Memory B cell (primary cell): ENCODE measurements at regions not wholly inside any gene's neighbourhood (a gene's known extent, or its start where the extent isn't known, plus 50 kb on each side); places are given as distances from the start of the nearest gene placed in this dataset.
"Not testable (repeated sequence)": the region's sequence is repeated elsewhere in the genome, so short reads cannot be mapped to it uniquely, and the experiment has no call there.

ENCODE experiments used
- ATAC-seq: fragments of 150-1000 bp; cut with Tn5 transposase; 2 replicates; pipeline ENCODE4 v1.10.0; 2021; ENCODE audit warnings: low read depth, mild to moderate bottlenecking, moderate library complexity
- DNase-seq, 2 donors: peaks; one replicate each; pipeline ENCODE4 v3.0.0; 2022; ENCODE audit warnings: low spot score in 2 of 2
- H3K27ac Mint-ChIP-seq: one replicate; pipeline ENCODE4 v1.8.0; 2022; ENCODE audit warnings: mild to moderate bottlenecking, moderate library complexity, mixed read lengths
- H3K27me3 Mint-ChIP-seq: one replicate; pipeline ENCODE4 v1.8.0; 2022; ENCODE audit warnings: mixed read lengths
- H3K36me3 Mint-ChIP-seq: one replicate; pipeline ENCODE4 v1.8.0; 2022; ENCODE audit warnings: mild to moderate bottlenecking, mixed read lengths
- H3K4me1 Mint-ChIP-seq: one replicate; pipeline ENCODE4 v1.8.0; 2022; ENCODE audit warnings: mixed read lengths
- H3K4me3 Mint-ChIP-seq: one replicate; pipeline ENCODE4 v1.8.0; 2022; ENCODE audit warnings: mild to moderate bottlenecking, moderate library complexity, mixed read lengths
- H3K9me3 Mint-ChIP-seq: one replicate; pipeline ENCODE4 v1.8.0; 2022; ENCODE audit warnings: mixed read lengths

GRCh38 chr5:142259758-142260157 lies 65.1 kb downstream of the SPRY4 start:
- H3K27me3 Mint-ChIP-seq, result peaks cover 9% of the 10 kb centered on the region
- peaks cover 3% of the 10 kb centered on the region for H3K9me3 Mint-ChIP-seq

GRCh38 chr5:142255831-142256230 lies 69.0 kb downstream of the SPRY4 start:
- Mint-ChIP-seq H3K36me3 (peaks cover 3% of the 10 kb centered on the region), H3K9me3 (peaks cover 3% of the 10 kb centered on the region), H3K4me1 (no peaks in the 10 kb centered on the region), H3K27ac (no peak overlapping the region), H3K4me3 (no peak overlapping the region), H3K27me3 (peaks cover 7% of the 10 kb centered on the region)
- DNase-seq (no peak), ATAC-seq (no peak)

More at GRCh38 chr5:142259758-142260157, 65.1 kb downstream of the SPRY4 start:
- H3K36me3 Mint-ChIP-seq, result peaks cover 3% of the 10 kb centered on the region
- peaks cover 2% of the 10 kb centered on the region for H3K4me1 Mint-ChIP-seq
- H3K27ac Mint-ChIP-seq, result no peak overlapping the region
- ATAC-seq, result no peak
- no peak overlapping the region for H3K4me3 Mint-ChIP-seq
- no peak for DNase-seq

GRCh38 chr5:142254431-142254830 lies 70.4 kb downstream of the SPRY4 start:
- H3K9me3 Mint-ChIP-seq, result peaks cover 3% of the 10 kb centered on the region
- H3K36me3 Mint-ChIP-seq, result peaks cover 5% of the 10 kb centered on the region
- no peaks in the 10 kb centered on the region for H3K4me1 Mint-ChIP-seq
- DNase-seq (no peak), ATAC-seq (no peak)
- H3K27ac Mint-ChIP-seq, result no peak overlapping the region
- peaks cover 8% of the 10 kb centered on the region for H3K27me3 Mint-ChIP-seq
- H3K4me3 Mint-ChIP-seq, result no peak overlapping the region

GRCh38 chr5:142253938-142254337 lies 70.9 kb downstream of the SPRY4 start:
- peaks cover 5% of the 10 kb centered on the region for H3K36me3 Mint-ChIP-seq
- H3K4me1 Mint-ChIP-seq, result no peaks in the 10 kb centered on the region
- H3K27me3 Mint-ChIP-seq, result peaks cover 6% of the 10 kb centered on the region
- no peak overlapping the region for H3K4me3 Mint-ChIP-seq
- peaks cover 3% of the 10 kb centered on the region for H3K9me3 Mint-ChIP-seq
- no peak overlapping the region for H3K27ac Mint-ChIP-seq
- DNase-seq (no peak), ATAC-seq (no peak)

- no peak overlapping the region for H3K4me3 Mint-ChIP-seq
- ATAC-seq, result no peak
- no peaks in the 10 kb centered on the region for H3K9me3 Mint-ChIP-seq
- DNase-seq, result no peak
- H3K27ac Mint-ChIP-seq, result no peak overlapping the region
- peaks cover 2% of the 10 kb centered on the region for H3K36me3 Mint-ChIP-seq
- H3K27me3 Mint-ChIP-seq, result peaks cover 6% of the 10 kb centered on the region
- no peaks in the 10 kb centered on the region for H3K4me1 Mint-ChIP-seq
Measured at GRCh38 chr5:142250119-142250518, 74.7 kb downstream of the SPRY4 start.

GRCh38 chr5:142248853-142249462 lies 75.9 kb downstream of the SPRY4 start:
- H3K9me3 Mint-ChIP-seq, result no peaks in the 10 kb centered on the region
- no peak overlapping the region for H3K27ac Mint-ChIP-seq

GRCh38 chr5:142246258-142246657 lies 78.6 kb downstream of the SPRY4 start:
- Mint-ChIP-seq H3K4me3 (no peak overlapping the region), H3K36me3 (peaks cover 2% of the 10 kb centered on the region), H3K4me1 (no peaks in the 10 kb centered on the region), H3K27me3 (peaks cover 6% of the 10 kb centered on the region), H3K27ac (no peak overlapping the region), H3K9me3 (peaks cover 7% of the 10 kb centered on the region)
- ATAC-seq (no peak), DNase-seq (no peak)

More at GRCh38 chr5:142248853-142249462, 75.9 kb downstream of the SPRY4 start:
- H3K4me1 Mint-ChIP-seq, result no peaks in the 10 kb centered on the region
- H3K36me3 Mint-ChIP-seq, result peaks cover 2% of the 10 kb centered on the region
- DNase-seq, result no peak
- no peak overlapping the region for H3K4me3 Mint-ChIP-seq
- ATAC-seq, result no peak
- H3K27me3 Mint-ChIP-seq, result peaks cover 6% of the 10 kb centered on the region

- H3K36me3 Mint-ChIP-seq, result peaks cover 2% of the 10 kb centered on the region
- H3K27me3 Mint-ChIP-seq, result peaks cover 6% of the 10 kb centered on the region
- no peak overlapping the region for H3K4me3 Mint-ChIP-seq
- ATAC-seq (no peak), DNase-seq (no peak)
- H3K9me3 Mint-ChIP-seq, result peaks cover 7% of the 10 kb centered on the region
- no peak overlapping the region for H3K27ac Mint-ChIP-seq
- H3K4me1 Mint-ChIP-seq, result no peaks in the 10 kb centered on the region
Measured at GRCh38 chr5:142245786-142246185, 79.0 kb downstream of the SPRY4 start.

GRCh38 chr5:142244440-142244839 lies 80.4 kb downstream of the SPRY4 start:
- no peak for ATAC-seq
- Mint-ChIP-seq H3K27ac (no peak overlapping the region), H3K27me3 (peaks cover 2% of the 10 kb centered on the region), H3K4me1 (no peaks in the 10 kb centered on the region), H3K36me3 (no peaks in the 10 kb centered on the region), H3K9me3 (peaks cover 7% of the 10 kb centered on the region), H3K4me3 (no peak overlapping the region)
- DNase-seq, result no peak

- Mint-ChIP-seq H3K4me1 (no peaks in the 10 kb centered on the region), H3K4me3 (no peak overlapping the region), H3K27me3 (peaks cover 2% of the 10 kb centered on the region), H3K27ac (no peak overlapping the region), H3K36me3 (no peaks in the 10 kb centered on the region), H3K9me3 (peaks cover 7% of the 10 kb centered on the region)
- no peak for DNase-seq
- ATAC-seq, result no peak
Measured at GRCh38 chr5:142242272-142242671, 82.5 kb downstream of the SPRY4 start.

GRCh38 chr5:142239394-142240159 lies 85.2 kb downstream of the SPRY4 start:
- H3K36me3 Mint-ChIP-seq, result no peaks in the 10 kb centered on the region

GRCh38 chr5:142237707-142238106 lies 87.1 kb downstream of the SPRY4 start:
- Mint-ChIP-seq H3K27ac (no peak overlapping the region), H3K4me3 (no peak overlapping the region), H3K9me3 (peaks cover 1% of the 10 kb centered on the region), H3K36me3 (no peaks in the 10 kb centered on the region), H3K27me3 (peaks cover 13% of the 10 kb centered on the region), H3K4me1 (no peaks in the 10 kb centered on the region)
- no peak for ATAC-seq
- DNase-seq, result no peak

More at GRCh38 chr5:142239394-142240159, 85.2 kb downstream of the SPRY4 start:
- ATAC-seq (no peak), DNase-seq (no peak)
- peaks cover 7% of the 10 kb centered on the region for H3K9me3 Mint-ChIP-seq
- no peak overlapping the region for H3K4me3 Mint-ChIP-seq
- no peaks in the 10 kb centered on the region for H3K4me1 Mint-ChIP-seq
- H3K27me3 Mint-ChIP-seq, result peaks cover 6% of the 10 kb centered on the region
- H3K27ac Mint-ChIP-seq, result no peak overlapping the region

- H3K36me3 Mint-ChIP-seq, DNase-seq, H3K9me3 Mint-ChIP-seq, H3K4me3 Mint-ChIP-seq, ATAC-seq, H3K27ac Mint-ChIP-seq, H3K4me1 Mint-ChIP-seq: not testable (repeated sequence)
- peaks cover 14% of the 10 kb centered on the region for H3K27me3 Mint-ChIP-seq
Measured at GRCh38 chr5:142236673-142237290, 88.0 kb downstream of the SPRY4 start.

- no peak overlapping the region for H3K27ac Mint-ChIP-seq
- peaks cover 14% of the 10 kb centered on the region for H3K27me3 Mint-ChIP-seq
- no peak for ATAC-seq
- DNase-seq, result no peak
- H3K4me1 Mint-ChIP-seq, result no peaks in the 10 kb centered on the region
- no peaks in the 10 kb centered on the region for H3K9me3 Mint-ChIP-seq
- no peak overlapping the region for H3K4me3 Mint-ChIP-seq
- no peaks in the 10 kb centered on the region for H3K36me3 Mint-ChIP-seq
Measured at GRCh38 chr5:142235870-142236672, 88.8 kb downstream of the SPRY4 start.
